HG02981 (cell line): ENCODE measurements at regions not wholly inside any gene's neighbourhood (a gene's known extent, or its start where the extent isn't known, plus 50 kb on each side); places are given as distances from the start of the nearest gene placed in this dataset.
"Not testable (repeated sequence)": the region's sequence is repeated elsewhere in the genome, so short reads cannot be mapped to it uniquely, and the experiment has no call there.

Source experiments
- ATAC-seq: cut with Tn5 transposase; IDR thresholded peaks from one replicate; pipeline ENCODE4 v1.9.1; 2021; ENCODE audit warnings: mild to moderate bottlenecking, moderate library complexity; ENCODE audit not compliant: unreplicated experiment

DNA sequence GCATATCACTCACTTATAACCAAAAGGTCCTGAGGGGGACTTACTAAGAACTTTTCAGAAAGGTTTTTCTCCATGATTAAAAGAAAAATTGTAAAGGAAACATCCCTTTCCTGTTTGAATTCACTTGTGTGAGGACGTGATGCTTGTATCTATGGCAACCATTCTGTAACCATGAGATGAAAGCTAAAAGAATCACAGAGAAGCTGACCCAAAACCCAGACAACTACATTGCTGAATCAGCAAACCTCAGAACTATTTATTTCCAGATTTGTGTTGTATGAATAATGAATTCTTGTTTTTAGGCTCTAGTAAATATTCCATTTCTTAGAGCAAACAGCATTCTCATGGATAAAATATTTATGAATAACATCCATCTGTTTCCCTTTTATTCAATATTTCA lies 91.2 kb downstream of the RCHY1 start:
- ATAC-seq: no peak

GRCh38 chr4:75412746-75413145 lies 101.5 kb downstream of the RCHY1 start:
- ATAC-seq: no peak

GRCh38 chr4:75398501-75398900 lies 115.7 kb downstream of the RCHY1 start:
- ATAC-seq: no peak

DNA sequence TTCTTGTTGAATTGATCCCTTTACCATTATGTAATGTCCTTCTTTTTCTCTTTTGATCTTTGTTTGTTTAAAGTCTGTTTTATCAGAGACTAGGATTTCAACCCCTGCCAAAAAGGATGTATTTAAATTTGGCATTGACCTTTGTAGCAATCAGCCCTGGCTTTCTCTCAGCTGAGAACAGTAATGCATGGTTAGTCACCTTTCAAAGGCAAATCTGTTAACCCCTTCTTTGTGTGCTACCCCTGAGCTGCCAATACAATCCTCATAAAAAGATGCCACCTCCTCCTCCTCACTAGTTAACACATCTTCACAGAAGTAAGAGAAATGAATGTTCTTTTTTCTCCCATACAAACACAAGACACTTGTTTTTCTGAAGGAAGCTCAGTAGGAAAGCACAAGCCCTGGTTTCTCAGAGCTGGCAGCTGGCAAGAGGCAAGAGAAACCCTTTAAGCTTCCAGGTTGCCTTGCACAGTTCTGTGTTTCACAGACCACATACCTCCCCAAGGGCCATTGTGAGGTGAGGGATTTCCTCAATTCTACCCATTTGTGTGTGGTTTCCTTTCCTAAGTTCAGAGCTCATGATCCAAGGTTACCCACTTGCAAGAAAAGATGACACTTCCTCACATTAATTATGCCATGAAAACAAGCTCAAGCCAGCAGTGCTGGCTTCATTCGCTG lies 122.6 kb downstream of the RCHY1 start:
- ATAC-seq: no peak

DNA sequence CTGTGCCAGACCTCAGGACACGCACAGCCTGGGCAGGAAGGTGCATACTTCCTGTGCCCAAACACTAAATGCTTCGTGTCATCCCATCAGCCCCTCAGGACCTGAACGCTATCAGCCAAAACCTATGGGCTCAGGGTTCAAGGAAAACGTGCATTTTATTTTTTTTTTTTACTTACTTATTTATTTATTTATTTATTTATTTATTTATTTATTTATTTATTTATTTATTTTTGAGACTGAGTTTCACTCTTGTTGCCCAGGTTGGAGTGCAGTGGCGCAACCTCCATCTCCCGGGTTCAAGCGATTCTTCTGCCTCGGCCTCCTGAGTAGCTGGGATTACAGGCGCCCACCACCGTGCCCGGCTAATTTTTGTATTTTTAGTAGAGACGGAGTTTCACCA lies 127.8 kb downstream of the RCHY1 start:
- ATAC-seq: not testable (repeated sequence)

DNA sequence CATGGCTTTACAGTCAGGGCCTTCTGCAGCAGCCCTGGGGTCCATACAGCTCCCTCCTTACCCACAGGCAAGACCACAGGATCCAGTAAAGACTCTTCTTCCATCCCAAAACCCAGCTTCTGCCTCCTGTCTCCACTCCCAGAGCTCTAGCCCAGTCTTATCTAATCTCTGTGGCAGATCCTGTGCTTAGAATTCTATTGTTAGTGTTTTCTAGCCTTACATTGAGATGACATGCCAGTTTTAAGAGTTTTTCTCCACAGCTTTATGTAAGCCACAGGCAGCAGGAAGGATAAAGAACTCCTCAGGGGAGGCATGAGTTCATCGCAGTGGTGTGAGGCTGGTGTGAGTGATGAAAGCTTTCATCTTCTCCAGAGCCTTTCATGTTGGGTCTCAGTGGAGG lies 129.1 kb downstream of the RCHY1 start:
- no peak for ATAC-seq

GRCh38 chr4:75376543-75376942 lies 137.7 kb downstream of the RCHY1 start:
- no peak for ATAC-seq

GRCh38 chr4:75371915-75372314 lies 142.3 kb downstream of the RCHY1 start:
- no peak for ATAC-seq

GRCh38 chr4:75370576-75370975 lies 143.6 kb downstream of the RCHY1 start:
- no peak for ATAC-seq

- ATAC-seq: no peak
These were observed 168.8 kb downstream of the RCHY1 start for GRCh38 chr4:75345423-75345822.

GRCh38 chr4:75344915-75345314 lies 169.3 kb downstream of the RCHY1 start:
- ATAC-seq: no peak

- ATAC-seq: no peak
These were observed 170.9 kb downstream of the RCHY1 start for GRCh38 chr4:75343333-75343732.

GRCh38 chr4:75340561-75340960 lies 173.6 kb downstream of the RCHY1 start:
- no peak for ATAC-seq

GRCh38 chr4:75338352-75338880 lies 175.8 kb downstream of the RCHY1 start:
- no peak for ATAC-seq

- no peak for ATAC-seq
These were observed 186.2 kb downstream of the RCHY1 start for GRCh38 chr4:75327804-75328512.

GRCh38 chr4:75325318-75325979 lies 188.8 kb downstream of the RCHY1 start:
- no peak for ATAC-seq

DNA sequence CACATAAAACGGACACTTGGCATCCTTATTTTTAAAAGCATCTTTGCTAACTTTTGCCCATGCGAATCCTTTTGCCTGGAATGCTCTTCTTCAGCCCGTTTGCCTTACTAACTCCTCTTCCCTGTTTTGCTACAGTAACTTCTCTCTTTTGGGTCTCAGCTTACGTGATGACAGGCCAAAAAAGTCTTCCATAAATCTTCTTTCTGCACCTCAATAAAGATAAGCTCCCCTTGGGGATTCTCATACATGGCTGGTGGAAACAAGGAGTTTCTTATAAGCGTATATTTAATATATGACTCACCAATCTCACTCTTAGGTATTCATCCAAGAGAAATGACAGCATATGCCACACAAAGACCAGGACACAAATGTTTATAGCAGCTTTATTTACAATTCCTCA lies 192.7 kb downstream of the RCHY1 start:
- ATAC-seq: no peak

GRCh38 chr4:75317641-75318040 lies 196.6 kb downstream of the RCHY1 start:
- not testable (repeated sequence) for ATAC-seq

DNA sequence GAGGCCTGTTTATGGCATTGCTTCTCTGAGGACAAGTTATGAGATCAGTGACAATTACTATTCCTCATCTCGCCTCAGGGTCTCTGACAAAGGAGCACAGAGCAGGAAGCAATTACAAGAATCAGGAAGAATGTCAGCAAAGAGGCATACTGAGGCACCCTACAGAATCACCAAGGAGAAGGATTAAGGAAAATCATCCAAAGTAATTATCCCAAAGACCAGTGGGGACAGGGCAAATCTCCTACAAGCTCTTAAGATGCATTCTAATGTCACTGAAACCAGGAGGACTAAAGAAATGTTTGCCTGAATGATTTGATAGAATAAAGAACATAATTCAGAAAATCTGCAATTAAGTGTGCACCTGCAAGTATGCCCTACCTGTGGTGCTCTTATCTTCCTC lies 206.2 kb downstream of the RCHY1 start:
- ATAC-seq: no peak

- no peak for ATAC-seq
These were observed 207.7 kb downstream of the RCHY1 start for GRCh38 chr4:75306506-75306905.

- no peak for ATAC-seq
These were observed 211.6 kb downstream of the RCHY1 start for GRCh38 chr4:75302648-75303047.
